OCI-LY3 (cell line): ENCODE measurements at regions not wholly inside any gene's neighbourhood (a gene's known extent, or its start where the extent isn't known, plus 50 kb on each side); places are given as distances from the start of the nearest gene placed in this dataset.

ENCODE experiments used
- CTCF ChIP-seq: fragments of 200-600, 300-600 bp; sonication (generic); IDR thresholded peaks from 2 replicates; pipeline ENCODE4 v1.5.1; 2014; ENCODE audit warnings: antibody characterized with exemption, low read length, low read depth
- EZH2phosphoT487 ChIP-seq: fragments of 200-600 bp; shearing (Covaris generic); IDR thresholded peaks from 2 replicates; pipeline ENCODE4 v1.6.1; 2018; ENCODE audit warnings: antibody characterized with exemption, mixed run types, low read depth

GRCh38 chr5:4941957-4942830 is 197.9 kb upstream of the ADAMTS16 start:
- TF ChIP-seq CTCF, result peak; percentile 77
- no peak for TF ChIP-seq EZH2phosphoT487
